Smooth muscle cell (in vitro differentiated cells): ENCODE measurements at regions not wholly inside any gene's neighbourhood (a gene's known extent, or its start where the extent isn't known, plus 50 kb on each side); places are given as distances from the start of the nearest gene placed in this dataset.

Experiments
- DNase-seq: peaks from one replicate; lab custom pipeline; 2025; ENCODE audit not compliant: unreplicated experiment; lab: John Stamatoyannopoulos, UW
- H2AFZ ChIP-seq: fragments of 200-600 bp; sonication (generic); 2 replicates; pipeline ENCODE4 v1.6.0; 2016; ENCODE audit warnings: antibody characterized with exemption, low read depth, mild to moderate bottlenecking
- H3F3A ChIP-seq: fragments of 200-600 bp; sonication (generic); 2 replicates; pipeline ENCODE4 v1.6.0; 2017; ENCODE audit warnings: antibody characterized with exemption, low read depth
- H3K27ac ChIP-seq: fragments of 200-600 bp; sonication (generic); 2 replicates; pipeline ENCODE4 v1.5.1; 2016; ENCODE audit warnings: low read depth, mild to moderate bottlenecking
- H3K27me3 ChIP-seq: fragments of 200-600 bp; sonication (generic); 2 replicates; pipeline ENCODE4 v1.6.1; 2016; ENCODE audit warnings: low read depth, mild to moderate bottlenecking
- H3K36me3 ChIP-seq: fragments of 200-600 bp; sonication (generic); 2 replicates; pipeline ENCODE4 v1.5.1; 2016; ENCODE audit warnings: low read depth
- H3K4me1 ChIP-seq: fragments of 200-600 bp; sonication (generic); 2 replicates; pipeline ENCODE4 v1.5.1; 2016; ENCODE audit warnings: low read depth
- H3K4me2 ChIP-seq: fragments of 200-600 bp; sonication (generic); 2 replicates; pipeline ENCODE4 v1.6.0; 2016; ENCODE audit warnings: mild to moderate bottlenecking
- H3K4me3 ChIP-seq: fragments of 200-600 bp; sonication (generic); 2 replicates; pipeline ENCODE4 v1.5.1; 2016; ENCODE audit warnings: mild to moderate bottlenecking
- H3K79me2 ChIP-seq: fragments of 200-600 bp; sonication (generic); 2 replicates; pipeline ENCODE4 v1.6.0; 2016; ENCODE audit warnings: low read depth, mild to moderate bottlenecking
- H3K9ac ChIP-seq: fragments of 200-600 bp; sonication (generic); 2 replicates; pipeline ENCODE4 v1.6.0; 2016; ENCODE audit warnings: low read depth
- H3K9me3 ChIP-seq: fragments of 200-600 bp; sonication (generic); replicated peaks from 2 replicates; pipeline ENCODE4 v1.5.1; 2016; ENCODE audit warnings: low read depth
- H4K20me1 ChIP-seq: fragments of 200-600 bp; sonication (generic); 2 replicates; pipeline ENCODE4 v1.6.0; 2016; ENCODE audit warnings: low read depth
- CTCF ChIP-seq: fragments of 200-600 bp; sonication (generic); IDR thresholded peaks from 2 replicates; pipeline ENCODE4 v1.5.1; 2017; ENCODE audit warnings: borderline replicate concordance, mild to moderate bottlenecking, antibody characterized with exemption; ENCODE audit not compliant: insufficient read depth, poor library complexity, severe bottlenecking
- WGBS: methylation state at CpG from one replicate; pipeline ENCODE4 v1.1.7; 2016; ENCODE audit warnings: low lambda C conversion rate; 5-methylcytosine and 5-hydroxymethylcytosine counted together

DNA sequence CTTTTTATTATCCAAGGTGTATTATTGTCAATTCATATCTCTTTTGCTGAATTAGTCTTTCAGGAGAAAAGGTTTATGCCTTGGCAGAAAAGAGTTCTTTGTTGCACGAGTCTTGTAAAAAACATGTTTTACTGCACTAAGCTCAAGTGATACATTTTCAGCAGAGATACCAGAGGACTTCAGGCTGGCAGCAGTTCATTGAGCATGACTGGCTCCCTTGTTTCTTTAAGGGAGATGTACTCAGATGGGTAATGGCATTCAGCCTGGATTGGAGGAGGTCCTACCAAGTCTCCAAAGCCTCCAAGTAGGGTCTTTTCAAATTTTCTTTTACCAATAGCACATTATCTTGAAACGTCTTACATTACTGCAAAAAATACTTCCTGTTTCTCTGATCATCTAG, 400.1 kb downstream of the NSUN3 start:
- Histone ChIP-seq H3K4me1 (no peaks in the 10 kb centered on the region), H3K4me3 (no peak overlapping the region), H3K9ac (no peak overlapping the region), H3F3A (no peaks in the 10 kb centered on the region), H3K79me2 (no peaks in the 10 kb centered on the region), H2AFZ (no peak overlapping the region), H3K9me3 (no peaks in the 10 kb centered on the region), H3K36me3 (no peaks in the 10 kb centered on the region), H3K27me3 (no peaks in the 10 kb centered on the region), H4K20me1 (no peaks in the 10 kb centered on the region), H3K27ac (no peak overlapping the region), H3K4me2 (no peak overlapping the region)
- 63% methylated on average over 2 of the region's 2 CpGs for WGBS
- DNase-seq, result no peak
- TF ChIP-seq CTCF, result no peak

DNA sequence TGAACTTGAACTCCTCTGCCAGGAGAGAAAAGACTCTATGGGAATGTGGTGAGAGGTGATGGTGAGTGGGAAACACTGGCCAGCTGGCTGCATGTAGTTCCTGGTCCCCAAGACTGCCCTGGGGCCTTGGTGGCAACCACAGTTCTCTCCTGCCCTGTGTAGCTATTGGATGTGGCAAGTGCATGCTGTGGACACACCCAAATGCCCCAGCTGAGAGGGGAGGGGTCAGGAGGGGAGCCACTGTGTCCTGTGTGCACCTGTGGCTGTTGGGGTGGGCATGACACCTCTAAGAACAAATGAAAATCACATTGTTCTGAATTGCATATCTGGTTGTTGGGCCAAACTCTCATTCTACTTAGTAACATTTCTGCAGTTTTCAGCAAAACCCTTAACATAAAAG, 409.6 kb downstream of the NSUN3 start:
- no peak for DNase-seq
- Histone ChIP-seq H3K27ac (no peak overlapping the region), H3K79me2 (no peaks in the 10 kb centered on the region), H3K9me3 (no peaks in the 10 kb centered on the region), H3K4me3 (no peak overlapping the region), H3K27me3 (no peaks in the 10 kb centered on the region), H3K36me3 (no peaks in the 10 kb centered on the region), H2AFZ (no peak overlapping the region), H3K4me1 (no peaks in the 10 kb centered on the region), H4K20me1 (no peaks in the 10 kb centered on the region), H3F3A (no peaks in the 10 kb centered on the region), H3K9ac (no peak overlapping the region), H3K4me2 (no peak overlapping the region)
- TF ChIP-seq CTCF, result no peak

DNA sequence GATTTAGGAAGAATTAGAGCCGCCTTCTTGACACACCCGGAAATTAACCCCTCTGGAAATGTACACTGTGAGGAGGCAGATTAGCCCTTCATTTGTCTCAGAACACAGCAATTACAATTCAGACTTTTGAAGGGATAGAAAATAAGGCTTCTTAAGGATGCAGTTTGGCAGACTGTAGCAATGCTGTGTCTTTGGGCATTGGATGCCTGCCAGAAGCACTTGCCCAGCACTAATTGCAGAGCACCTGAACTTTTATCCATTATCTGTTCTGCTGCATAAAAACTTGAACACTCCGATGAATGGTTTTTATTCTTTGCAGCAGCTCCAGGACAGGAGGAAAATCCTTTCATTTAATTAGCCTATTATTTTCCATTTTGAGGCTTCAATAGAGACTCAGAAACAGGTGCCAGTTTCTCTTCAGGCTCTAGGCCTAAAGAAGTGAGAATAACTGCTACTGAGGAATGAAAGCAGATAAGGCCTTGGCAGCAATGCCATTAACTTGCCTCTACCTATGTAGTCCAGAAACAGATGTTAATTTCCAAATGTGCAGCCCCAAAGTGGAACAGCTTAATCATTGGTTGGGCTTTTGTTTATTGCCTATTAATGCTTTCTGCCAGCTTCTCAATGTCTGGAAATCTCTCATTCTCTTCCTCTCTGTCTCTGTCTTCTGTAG, 418.5 kb downstream of the NSUN3 start:
- no peak overlapping the region for H3K4me2 ChIP-seq
- no peak for TF ChIP-seq CTCF

DNA sequence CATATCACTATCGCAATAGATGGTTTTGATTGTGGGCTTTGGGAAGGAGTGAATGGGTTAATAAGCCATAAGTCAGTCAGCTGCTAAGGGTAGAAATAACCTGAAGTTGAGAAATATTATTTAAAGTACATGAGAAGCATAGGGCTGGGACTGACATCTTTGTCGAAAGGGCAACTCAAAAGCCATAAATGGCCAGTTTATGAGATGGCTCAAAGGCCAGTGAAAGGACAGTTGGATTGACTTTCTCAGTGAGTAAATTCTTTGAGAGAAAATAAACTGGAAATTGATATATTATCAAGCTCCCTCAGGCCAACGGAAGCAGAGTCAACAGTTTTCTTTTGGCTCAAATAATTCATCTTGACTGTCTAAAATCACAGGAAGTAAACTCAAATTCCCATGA, 419.8 kb downstream of the NSUN3 start:
- DNase-seq, result no peak
- Histone ChIP-seq H3K4me2 (no peak overlapping the region), H3K9me3 (no peaks in the 10 kb centered on the region), H3K27ac (no peak overlapping the region), H3K4me3 (no peak overlapping the region), H3K36me3 (no peaks in the 10 kb centered on the region), H3K4me1 (no peaks in the 10 kb centered on the region), H4K20me1 (no peaks in the 10 kb centered on the region), H3K9ac (no peak overlapping the region), H2AFZ (no peak overlapping the region), H3K79me2 (no peaks in the 10 kb centered on the region), H3K27me3 (no peaks in the 10 kb centered on the region), H3F3A (no peaks in the 10 kb centered on the region)
- no peak for TF ChIP-seq CTCF
- WGBS, result 94% methylated on average over 3 of the region's 3 CpGs

More for the DNA sequence above, 418.5 kb downstream of the NSUN3 start:
- Histone ChIP-seq H3K27me3 (no peaks in the 10 kb centered on the region), H4K20me1 (no peaks in the 10 kb centered on the region), H3K9me3 (no peaks in the 10 kb centered on the region), H2AFZ (no peak overlapping the region), H3K36me3 (no peaks in the 10 kb centered on the region), H3K9ac (no peak overlapping the region), H3K4me1 (no peaks in the 10 kb centered on the region), H3K79me2 (no peaks in the 10 kb centered on the region), H3F3A (no peaks in the 10 kb centered on the region), H3K4me3 (no peak overlapping the region), H3K27ac (no peak overlapping the region)
- WGBS, result 87% methylated on average over 3 of the region's 3 CpGs
- no peak for DNase-seq
